ENCODE measurements at regions not wholly inside any gene's neighbourhood (a gene's known extent, or its start where the extent isn't known, plus 50 kb on each side); places are given as distances from the start of the nearest gene placed in this dataset.

DNA sequence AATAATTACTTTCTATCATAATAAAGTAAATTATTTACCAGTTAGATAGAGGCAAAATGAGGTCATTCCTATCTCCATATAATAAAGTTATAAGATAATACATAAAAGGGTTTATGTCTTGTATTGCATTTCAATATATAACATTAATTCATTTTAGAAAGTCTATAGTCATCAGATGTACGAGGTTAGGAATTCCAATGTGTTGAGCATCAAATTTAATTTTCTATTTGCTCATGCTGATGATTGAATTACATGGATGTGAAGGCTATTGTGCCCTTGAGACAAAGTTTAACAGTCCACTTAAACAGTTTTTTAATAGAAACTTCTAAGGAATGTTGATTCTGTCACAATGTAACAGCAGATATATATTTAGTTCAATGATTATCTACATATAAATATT, 678.3 kb upstream of the LRRN3 start:
- CTCF ChIA-PET: no interaction called here
- Mint-ChIP-seq H3K4me3 (no peak overlapping the region), H3K36me3 (ENCODE audit: low read depth) (no peaks in the 10 kb centered on the region), H3K9me3 (no peaks in the 10 kb centered on the region), H3K27ac (no peak overlapping the region), H3K4me1 (ENCODE audit: low read depth) (no peaks in the 10 kb centered on the region), H3K27me3 (no peaks in the 10 kb centered on the region)
- TF ChIP-seq CTCF (IDR thresholded peaks at IDR 0.05): no peak
- POLR2A ChIA-PET: no interaction called here
- intact Hi-C loops (cut with micrococcal nuclease): no loop called here
- no peak for ATAC-seq
- no peak for DNase-seq

- intact Hi-C loops (cut with micrococcal nuclease): no loop called here
- TF ChIP-seq CTCF (IDR thresholded peaks at IDR 0.05): no peak
- Mint-ChIP-seq H3K4me3 (no peak overlapping the region), H3K27ac (no peak overlapping the region), H3K9me3 (no peaks in the 10 kb centered on the region), H3K36me3 (ENCODE audit: low read depth) (no peaks in the 10 kb centered on the region), H3K27me3 (no peaks in the 10 kb centered on the region), H3K4me1 (ENCODE audit: low read depth) (no peaks in the 10 kb centered on the region)
- DNase-seq (no peak), ATAC-seq (no peak)
- POLR2A ChIA-PET: no interaction called here
- CTCF ChIA-PET: no interaction called here
Measured at GRCh38 chr7:110413038-110413437, 677.9 kb upstream of the LRRN3 start.

DNA sequence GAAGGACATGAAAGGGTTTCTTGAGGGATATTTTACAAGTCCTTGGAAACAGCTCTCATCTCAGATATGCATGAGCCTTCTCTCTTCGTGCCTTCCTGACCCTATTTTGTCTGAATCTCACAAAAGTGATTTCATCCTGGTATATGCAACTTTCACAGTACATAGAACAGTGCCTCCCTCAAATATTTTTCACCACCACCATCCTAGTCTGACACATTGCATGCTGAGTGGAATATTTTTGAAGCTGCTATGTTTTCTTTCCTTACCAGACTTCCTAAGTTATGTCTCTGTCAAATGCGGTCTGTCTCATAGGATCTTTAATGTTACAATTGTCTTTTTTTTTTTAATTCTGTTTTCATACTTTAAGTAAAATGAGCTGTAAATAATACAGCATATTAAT, 673.3 kb upstream of the LRRN3 start:
- no peak overlapping the region for H3K27ac Mint-ChIP-seq
- H3K27me3 Mint-ChIP-seq: no peaks in the 10 kb centered on the region
- H3K36me3 Mint-ChIP-seq (ENCODE audit: low read depth): no peaks in the 10 kb centered on the region
- ChIA-PET POLR2A (interaction anchor here (1.0 kb wide), 1 partner anchor 20 kb away, joined by 3 read pairs; no protein-coding TSS in a partner anchor), CTCF (no interaction called here)
- no peak overlapping the region for H3K4me3 Mint-ChIP-seq
- DNase-seq (no peak), ATAC-seq (no peak)
- H3K9me3 Mint-ChIP-seq: no peaks in the 10 kb centered on the region
- TF ChIP-seq CTCF (IDR thresholded peaks at IDR 0.05): no peak
- H3K4me1 Mint-ChIP-seq (ENCODE audit: low read depth): no peaks in the 10 kb centered on the region
- intact Hi-C loops (cut with micrococcal nuclease): no loop called here

DNA sequence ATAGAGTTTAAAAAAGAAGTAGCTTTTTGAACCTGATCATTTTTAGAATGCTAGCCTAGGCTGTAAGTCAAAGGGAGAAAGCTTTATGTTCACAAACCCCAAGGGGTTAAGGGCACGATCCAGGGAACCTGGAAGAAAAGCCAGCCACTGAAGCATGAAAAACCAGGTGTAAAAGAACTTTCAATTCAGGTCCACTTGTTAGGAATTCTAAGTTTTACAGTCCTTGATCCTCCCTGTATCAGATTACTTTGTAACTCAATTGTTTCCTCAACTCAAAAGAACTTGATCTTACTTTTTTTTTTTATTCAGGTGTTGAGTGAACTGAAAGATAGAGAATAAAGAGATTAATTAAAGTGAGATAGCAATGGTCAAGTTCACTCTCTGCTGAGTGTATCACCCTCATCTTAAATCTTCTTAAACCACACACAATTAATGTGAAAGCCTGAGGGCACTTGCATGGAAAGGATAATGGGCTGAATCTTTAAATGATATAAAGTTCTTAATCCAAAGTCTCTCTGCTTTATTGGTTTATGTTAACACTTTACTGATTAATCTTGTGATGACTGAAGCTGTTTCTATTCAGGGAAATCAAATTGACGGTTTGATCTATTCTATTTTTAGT, 672.2 kb upstream of the LRRN3 start:
- CTCF ChIA-PET: no interaction called here
- no peak for TF ChIP-seq CTCF (IDR thresholded peaks at IDR 0.05)
- POLR2A ChIA-PET: interaction anchor here (1.0 kb wide), 1 partner anchor 21 kb away, joined by 3 read pairs; no protein-coding TSS in a partner anchor
- Mint-ChIP-seq H3K9me3 (no peaks in the 10 kb centered on the region), H3K4me1 (ENCODE audit: low read depth) (no peaks in the 10 kb centered on the region), H3K4me3 (no peak overlapping the region), H3K36me3 (ENCODE audit: low read depth) (no peaks in the 10 kb centered on the region), H3K27me3 (no peaks in the 10 kb centered on the region), H3K27ac (no peak overlapping the region)
- intact Hi-C loops (cut with micrococcal nuclease): no loop called here
- ATAC-seq (no peak), DNase-seq (no peak)

- no peaks in the 10 kb centered on the region for H3K4me1 Mint-ChIP-seq (ENCODE audit: low read depth)
- no peaks in the 10 kb centered on the region for H3K27me3 Mint-ChIP-seq
- H3K4me3 Mint-ChIP-seq: no peak overlapping the region
- no peak for DNase-seq
- intact Hi-C loops (cut with micrococcal nuclease): no loop called here
- no peak overlapping the region for H3K27ac Mint-ChIP-seq
- H3K9me3 Mint-ChIP-seq: no peaks in the 10 kb centered on the region
- POLR2A ChIA-PET: no interaction called here
- TF ChIP-seq CTCF (IDR thresholded peaks at IDR 0.05): no peak
- ATAC-seq: no peak
- H3K36me3 Mint-ChIP-seq (ENCODE audit: low read depth): no peaks in the 10 kb centered on the region
- CTCF ChIA-PET: no interaction called here
Measured at GRCh38 chr7:110420788-110421187, 670.1 kb upstream of the LRRN3 start.

Data from activated CD8-positive, alpha-beta T cell treated with anti-CD3 and anti-CD28 coated beads for 36 hours (primary cell).